ENCODE measurements at regions not wholly inside any gene's neighbourhood (a gene's known extent, or its start where the extent isn't known, plus 50 kb on each side); places are given as distances from the start of the nearest gene placed in this dataset.

DNA sequence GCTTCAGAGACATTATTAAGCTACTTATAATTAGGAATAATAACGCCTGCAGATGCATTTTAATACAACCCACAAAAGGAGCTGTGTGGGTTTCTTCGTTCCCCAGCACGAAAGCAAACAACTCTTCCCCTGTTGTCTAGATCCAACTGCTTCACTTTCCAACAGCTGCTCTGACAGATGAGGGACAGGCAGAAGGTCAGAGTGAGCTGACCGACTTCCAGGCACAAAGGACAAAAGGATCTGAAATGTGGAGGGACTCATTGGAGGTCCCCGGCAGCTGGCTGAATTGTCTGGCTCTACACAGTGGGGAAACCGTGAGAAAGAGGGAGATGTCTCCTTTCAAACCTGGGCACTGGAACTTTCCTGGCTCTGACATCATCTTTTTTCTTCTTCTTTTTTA is 79.1 kb upstream of the ALDH1B1 start:
- DNase-seq (ENCODE audit: low spot score) = no peak

DNA sequence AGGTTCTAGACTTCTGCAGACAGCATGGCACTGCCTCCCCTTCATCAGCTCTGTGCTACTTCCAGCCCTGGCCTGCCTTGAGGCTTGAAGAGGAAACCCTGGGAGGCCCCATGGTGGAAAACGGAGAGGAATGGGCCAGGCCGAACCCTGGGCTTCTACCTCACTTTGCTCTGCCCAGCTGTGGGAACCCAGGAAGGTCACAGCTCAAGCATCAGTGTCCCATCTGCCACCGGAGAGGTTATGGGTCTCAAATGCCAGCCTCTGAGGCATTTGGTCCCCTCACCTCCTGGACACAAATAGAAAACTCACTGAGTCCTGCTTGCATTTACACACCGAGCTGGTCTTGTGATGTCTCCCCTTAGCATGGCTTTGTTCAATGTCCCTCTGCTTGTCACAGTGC is 80.1 kb upstream of the ALDH1B1 start:
- no peak for DNase-seq (ENCODE audit: low spot score)

DNA sequence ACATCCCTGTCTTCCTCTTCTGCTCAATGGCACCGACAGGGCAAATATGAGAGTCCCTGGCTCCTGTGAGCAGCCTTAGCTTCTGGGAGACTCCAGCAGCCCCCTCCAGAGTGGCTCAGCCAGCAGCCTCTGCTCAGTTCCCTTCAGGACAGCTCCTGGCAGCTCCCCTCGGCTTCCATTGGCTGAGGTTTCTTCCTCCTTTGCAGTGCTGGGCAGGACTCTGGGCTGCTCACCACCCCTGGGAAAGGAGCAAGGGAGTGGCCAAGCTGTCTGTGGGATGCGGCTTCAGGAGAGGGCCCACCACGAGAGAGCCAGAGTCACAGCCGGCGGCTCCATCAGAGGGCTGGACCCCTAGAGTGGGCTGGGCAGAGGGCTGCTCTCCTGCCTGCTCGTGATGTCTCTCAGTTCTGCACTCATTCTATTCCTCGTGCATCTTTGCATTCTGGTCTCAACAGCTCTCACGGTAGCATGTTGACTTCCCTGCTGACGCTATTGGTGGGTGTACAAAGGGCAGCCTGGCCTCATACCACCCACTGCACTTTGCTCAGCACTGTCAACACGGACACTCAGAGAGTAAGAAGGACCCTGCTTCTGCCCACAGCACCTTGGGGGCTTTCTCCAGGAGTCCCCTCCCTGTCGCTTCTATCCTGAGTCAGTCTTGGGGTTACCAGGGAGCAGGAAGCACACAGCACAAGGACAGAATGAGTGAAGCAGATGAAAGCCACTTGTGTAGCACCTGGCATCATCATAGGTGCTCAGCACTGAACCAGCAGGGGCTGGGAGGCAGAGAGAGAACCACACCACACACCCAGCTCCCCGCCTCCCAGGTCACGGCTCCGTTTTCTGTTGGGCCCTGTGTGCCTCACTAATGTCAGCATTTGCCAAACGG is 80.9 kb upstream of the ALDH1B1 start:
- DNase-seq (ENCODE audit: low spot score) = no peak

DNA sequence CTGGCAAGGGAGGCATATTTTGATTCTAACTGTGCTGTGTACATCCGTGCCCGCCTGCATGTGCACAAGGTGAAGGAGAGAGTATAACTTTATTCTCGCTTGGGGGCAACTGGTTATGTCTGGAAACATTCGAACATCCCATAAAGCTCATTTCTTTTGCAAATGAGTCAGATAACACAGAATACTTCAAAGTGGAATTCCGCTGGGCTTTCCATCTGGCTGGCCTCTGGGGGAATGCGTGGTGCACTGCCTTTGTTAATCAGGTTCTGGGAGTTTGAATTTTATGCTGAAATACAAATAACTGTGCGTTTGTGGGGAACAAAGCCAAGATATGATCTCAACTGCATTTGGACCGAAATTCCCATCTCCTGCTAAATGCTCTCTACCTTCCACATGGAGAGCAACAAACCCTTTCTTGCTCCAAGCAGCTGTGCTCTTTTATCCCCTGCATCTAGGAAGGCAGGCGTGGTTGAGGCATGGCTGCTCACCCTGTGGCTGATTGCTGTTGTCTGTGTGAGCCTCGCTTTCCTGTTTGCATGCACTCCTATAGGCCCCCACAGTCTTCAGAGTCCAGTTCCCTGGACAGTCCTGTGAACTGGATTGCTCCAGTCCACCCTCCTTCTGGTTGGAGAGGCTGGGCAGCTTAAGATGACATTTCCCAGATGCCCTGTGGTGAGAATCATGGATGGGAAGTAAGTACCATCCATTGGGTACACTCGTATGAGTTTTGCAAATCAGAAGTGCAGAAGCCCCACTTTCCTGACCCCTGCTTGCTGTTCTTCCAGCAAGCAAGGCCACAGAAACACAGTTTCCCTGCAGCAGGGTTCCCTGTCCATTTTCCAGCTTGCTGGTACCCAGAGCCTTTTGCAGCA is 82.9 kb upstream of the ALDH1B1 start:
- DNase-seq (ENCODE audit: low spot score) = no peak

DNA sequence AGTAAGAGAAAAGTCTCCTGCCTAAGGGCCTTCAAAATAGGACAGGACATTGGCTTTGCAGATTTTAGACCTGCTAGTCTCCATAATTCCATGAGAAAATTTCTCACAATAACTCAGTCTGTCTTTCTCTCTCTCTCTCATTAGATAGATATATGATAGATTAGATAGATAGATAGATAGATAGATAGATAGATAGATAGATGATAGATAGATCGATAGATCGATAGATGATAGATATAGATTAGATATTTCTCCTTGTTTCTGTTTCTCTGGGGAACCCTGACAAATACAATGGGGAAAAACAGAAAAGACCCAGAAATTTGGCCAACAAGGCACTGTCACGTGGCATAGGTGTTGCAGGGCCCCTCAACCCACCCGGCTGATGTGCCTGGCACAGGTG is 84.4 kb upstream of the ALDH1B1 start:
- no peak for DNase-seq (ENCODE audit: low spot score)

DNA sequence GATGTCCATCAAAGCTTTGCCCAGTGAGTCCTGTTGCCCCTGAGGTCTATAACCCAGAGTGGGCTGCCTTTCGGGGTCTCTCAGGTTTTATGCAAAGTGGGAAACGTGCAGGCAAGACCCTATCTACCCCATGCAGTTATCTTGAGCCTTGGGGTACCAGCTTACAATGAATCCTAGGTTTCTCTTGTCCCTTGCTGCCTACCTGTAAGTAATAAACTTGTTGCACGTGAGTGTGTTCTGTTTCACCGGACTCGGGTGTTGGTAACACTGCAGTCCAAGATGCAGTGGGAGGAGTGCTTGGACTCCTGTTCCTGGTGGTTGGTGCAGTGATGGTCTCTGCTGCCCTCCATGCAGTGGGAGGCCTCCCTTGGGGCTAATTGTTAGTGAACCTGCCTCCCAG is 85.6 kb upstream of the ALDH1B1 start:
- no peak for DNase-seq (ENCODE audit: low spot score)

DNA sequence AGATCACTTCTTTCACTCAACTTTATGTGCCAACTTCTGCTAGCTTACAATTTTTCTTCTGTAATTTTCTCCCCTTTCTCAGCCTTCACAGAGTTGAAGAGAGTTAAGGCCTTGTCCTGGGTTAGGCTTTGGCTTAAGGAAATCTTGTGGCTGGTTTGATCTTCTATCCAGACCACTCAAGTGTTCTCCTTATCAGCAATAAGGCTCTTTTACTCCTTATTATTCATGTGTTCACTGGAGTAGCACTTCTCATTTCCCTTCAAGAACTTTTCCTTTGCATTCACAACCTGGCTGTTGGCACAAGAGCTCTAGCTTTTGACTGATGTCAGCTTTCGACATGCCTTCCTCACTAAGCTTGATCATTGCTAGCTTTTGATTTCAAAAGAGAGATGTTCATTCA is 86.9 kb upstream of the ALDH1B1 start:
- DNase-seq (ENCODE audit: low spot score) = no peak

DNA sequence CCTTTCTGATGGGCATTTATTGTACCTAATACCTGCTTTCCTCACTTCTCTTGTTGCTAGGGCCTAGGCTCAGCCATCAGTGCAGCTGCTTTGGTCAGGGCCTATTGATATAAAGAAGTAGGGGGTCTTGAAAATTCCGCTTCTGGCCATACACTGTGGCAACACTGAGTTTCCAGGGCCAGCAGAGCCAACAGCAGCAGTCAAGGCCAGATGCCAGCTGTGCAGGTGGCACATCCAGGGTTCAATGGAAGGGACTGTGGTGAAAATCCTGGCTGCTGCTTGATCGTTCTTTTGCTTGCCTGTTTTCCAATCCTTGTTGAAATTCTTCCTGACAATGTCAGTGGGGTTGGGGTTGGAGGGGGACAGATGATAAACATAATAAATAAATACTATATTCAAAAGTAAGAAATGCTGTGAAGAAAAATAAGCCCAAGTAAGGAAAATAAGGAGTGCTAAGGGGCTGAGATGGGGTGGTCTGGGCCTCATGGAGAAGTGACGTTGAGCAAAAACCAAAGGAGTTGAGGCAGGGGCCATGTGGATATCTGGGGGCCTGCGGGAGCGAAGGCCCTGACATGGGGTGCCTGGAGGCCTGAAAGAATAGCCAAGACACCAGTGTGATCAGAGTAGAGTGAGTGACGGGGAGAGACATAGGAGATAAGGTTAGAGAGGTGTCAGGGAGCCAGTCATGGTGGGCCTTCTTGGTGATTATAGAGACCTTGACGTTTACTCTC is 91.0 kb upstream of the ALDH1B1 start:
- DNase-seq (ENCODE audit: low spot score) = no peak

DNA sequence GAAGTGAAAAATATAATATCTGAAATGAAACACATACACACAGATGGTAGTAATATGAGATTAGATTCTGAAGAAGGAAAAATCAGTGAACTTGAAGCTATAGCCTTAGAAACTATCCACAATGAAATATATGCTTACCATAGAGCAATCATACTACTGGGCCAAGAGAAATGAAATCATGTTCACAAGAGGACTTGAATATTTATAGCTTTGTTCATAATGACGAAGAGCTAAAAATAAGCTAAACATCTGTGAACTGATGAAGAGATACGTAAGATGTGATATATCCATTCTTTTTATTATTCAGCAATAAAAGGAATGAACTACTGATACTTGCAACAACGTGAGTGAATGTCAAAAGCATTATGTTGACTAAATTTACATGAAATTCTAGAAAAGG is 92.6 kb upstream of the ALDH1B1 start:
- no peak for DNase-seq (ENCODE audit: low spot score)

DNA sequence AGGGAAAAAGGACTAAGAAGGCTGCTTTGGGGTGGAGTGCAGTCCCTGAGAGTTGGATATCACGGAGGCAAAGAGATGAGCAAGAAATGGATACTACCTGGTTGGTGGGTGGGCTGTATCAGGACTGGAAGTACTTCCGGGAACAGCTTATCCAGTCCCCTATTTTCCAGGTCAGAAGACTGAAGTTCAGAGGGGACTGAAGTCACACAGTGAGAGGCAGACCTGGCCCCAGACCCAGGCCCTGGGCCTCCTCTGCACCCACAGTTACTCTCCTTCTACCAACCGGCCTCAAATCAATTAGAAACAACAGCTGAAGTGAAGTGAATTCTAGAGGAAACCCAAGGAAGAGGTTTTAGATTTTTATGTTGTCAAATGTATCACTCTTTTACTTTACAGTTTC is 93.6 kb upstream of the ALDH1B1 start:
- DNase-seq (ENCODE audit: low spot score) = no peak

DNA sequence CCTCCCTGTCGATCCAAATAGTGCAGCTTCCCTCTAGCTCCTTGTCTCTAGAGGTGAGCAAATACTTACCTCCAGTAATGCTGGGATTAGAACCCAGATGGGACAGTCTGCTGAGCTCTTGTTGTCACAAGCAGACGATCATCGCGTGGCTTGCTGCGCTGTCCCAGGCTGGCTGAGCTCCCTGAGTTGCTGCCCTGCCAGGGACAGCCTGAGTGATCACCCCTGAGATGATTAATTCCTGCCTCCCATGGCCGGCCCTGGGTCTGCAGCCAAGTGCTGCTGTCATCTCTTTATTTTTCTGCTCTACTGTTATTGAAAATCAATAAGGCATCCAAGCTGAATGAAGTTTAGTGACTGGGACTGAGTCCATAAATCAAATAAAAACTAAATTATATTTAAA is 94.0 kb upstream of the ALDH1B1 start:
- DNase-seq (ENCODE audit: low spot score) = no peak

DNA sequence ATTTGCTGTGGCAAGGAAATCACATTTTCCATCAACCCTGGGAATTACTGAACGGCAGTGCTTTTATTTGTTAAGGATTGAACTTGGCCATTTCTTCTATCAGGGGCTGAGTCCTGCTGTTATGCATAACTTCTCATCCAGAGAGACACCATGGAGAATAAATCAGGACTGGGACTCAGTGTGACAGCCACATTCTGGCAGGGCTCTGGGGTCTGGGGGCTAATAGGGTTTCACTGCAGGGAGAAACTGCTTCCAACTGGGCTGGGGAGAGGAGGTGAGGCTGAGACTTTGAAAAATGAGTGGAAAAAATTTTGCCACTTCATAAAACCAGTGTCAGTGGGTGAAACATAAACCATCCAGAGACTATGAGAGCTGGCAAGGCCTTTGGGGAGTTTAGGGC is 95.7 kb upstream of the ALDH1B1 start:
- no peak for DNase-seq (ENCODE audit: low spot score)

DNA sequence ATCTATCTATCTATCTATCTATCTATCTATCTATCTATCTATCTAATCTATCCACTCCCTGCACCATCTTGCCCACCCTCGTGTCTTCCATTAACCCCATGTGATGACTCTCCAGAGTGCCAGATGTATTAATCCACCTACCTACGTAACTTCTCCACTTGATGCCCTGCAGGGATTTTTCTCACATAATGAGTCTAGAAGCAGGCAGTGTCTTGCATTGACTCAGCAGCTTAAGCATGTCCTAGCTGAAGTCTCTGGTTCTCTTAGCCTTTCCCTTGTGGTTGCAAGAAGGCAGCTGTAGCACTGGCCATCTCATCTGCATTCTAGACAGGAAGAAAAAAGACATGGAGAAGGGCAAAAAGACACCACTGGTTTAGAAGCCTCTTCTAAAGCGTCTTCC is 96.7 kb upstream of the ALDH1B1 start:
- no peak for DNase-seq (ENCODE audit: low spot score)

DNA sequence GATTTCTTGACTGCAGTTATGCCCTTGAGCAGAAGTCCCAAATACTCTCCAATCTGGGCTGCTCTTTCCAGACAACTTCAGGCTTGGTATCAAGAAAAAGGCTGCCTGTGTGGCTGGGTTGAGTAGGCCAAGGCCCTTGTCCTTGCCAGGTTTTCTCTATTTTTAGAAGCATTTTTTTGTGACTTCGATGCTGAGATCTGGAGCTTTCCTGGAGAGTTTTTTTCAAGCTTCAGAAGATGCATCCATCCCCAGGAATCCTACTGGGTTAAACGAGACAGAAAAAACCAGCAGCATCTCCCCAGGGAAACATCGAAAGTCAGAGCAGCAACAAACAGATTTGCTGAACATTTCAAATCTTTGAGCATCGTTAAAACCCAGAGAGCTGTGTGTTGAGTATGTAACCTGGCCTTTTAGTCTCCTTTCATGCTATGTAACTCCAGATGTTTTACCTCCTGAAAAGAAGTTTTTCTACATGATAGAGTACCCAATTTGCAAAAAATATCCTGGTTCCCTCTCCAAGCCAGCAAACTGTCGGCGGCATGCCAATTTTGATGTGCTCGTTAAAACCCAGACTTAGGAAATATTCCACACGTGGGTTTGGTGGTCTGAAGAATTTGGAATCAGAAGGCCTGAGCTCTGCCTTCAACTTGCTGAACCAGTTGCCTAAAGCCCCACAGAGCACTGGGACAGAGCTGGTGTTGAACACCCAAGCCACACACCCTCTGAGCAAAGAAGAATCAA is 98.1 kb upstream of the ALDH1B1 start:
- DNase-seq (ENCODE audit: low spot score) = peak; percentile 24

DNA sequence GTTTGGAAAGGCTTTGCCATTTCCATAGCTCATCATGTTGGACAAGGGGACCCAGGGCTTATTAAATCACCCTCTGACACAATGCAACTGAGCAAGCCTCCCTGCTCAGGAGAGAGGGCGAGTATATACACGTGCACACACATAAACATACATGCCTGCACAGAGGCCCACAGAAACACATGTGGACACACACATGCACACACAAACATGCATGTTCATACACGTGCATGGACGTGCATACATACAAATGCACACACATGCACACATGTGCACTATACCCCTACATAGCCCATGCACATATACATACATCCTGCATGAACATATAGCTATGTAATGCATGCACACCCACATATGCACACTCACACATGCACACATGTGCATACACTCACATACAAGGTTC is 99.5 kb upstream of the ALDH1B1 start:
- DNase-seq (ENCODE audit: low spot score) = peak; percentile 45

DNA sequence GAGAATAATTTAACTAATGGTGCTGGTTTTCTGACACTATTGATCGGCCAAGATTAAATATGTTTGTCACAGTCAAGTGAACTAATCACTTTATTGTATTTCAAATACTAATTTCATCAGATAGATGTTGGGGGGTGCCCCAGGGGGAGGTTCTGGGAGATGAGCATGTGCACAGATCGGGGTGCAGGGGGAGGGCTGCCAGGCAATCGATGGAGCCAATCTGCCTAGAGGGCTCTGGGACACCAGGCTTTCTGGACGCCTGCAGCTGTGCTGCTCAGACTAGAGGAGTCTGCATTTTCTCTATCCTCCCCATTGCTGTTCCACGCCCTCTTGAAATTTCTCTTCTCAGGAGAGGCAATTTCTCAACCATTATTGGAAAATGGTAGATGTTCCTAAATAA is 100.0 kb upstream of the ALDH1B1 start:
- DNase-seq (ENCODE audit: low spot score) = peak; percentile 22

DNA sequence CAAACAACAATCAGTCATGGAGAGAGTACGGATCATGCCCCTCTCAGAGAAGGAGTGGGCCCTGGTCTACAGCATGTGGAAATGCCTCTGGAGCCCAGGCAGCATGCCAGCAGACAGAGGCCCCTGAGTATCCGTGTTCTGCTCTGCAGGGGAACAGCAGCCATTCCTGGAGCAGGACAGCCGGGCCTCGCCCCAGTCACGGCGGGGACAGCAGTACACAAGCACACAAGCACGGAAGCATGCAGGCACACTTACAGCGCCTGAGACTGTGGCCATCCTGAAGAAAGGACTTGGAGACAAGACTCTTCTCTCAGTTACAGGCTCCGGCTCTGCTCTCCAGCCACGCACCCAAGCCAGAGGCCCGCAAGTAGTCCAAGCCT is 102.6 kb upstream of the ALDH1B1 start:
- DNase-seq (ENCODE audit: low spot score) = peak; percentile 62

DNA sequence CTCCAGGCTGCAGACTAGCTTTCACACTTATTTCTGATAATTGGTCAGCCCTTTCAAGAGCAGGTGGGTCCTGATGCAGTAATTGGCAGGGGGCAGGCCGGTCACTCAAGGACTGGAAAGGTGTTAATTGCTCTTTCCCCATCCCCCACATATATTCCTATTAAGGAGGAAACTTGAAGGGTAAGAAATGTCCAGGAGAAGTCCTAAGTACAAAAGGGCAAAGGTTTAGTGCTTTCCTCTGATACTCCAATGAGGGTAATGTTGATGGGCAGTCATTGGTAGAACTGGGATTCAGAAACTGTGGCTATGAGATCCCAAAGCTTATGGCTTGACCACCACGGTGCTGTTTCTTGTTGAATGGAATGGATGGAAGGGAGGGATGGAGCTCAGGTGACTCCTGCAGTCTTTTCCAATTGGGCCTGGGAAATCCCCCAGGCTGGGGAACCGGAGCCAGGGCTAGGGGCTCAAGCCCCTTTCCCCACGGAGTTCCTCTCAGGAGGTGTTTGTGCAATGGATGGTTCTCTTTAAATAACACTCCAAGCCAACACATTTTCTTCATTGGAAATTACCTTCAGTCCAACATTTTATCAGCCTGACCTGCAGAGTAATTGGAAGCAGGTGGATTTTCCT is 103.2 kb upstream of the ALDH1B1 start:
- peak; percentile 45 for DNase-seq (ENCODE audit: low spot score)

DNA sequence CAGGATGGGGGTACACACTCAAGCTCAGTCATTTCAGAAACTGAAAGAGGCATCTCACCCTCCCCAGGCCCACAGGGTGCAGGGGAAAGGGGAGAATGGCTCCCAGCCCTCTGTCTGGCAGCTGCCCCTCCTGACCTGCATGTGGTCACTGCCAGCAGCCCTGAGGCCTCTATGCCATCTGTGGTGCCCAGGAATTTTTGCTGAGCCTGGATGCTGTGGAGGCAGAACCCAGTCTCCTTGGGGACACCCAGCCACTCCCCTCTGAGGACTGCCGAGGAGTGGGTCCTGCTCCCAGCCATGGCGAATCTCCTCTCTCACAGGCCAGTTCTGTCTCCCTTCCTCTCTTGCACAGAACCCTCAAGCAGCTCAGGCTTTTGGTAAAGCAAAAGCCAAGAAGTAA is 104.0 kb upstream of the ALDH1B1 start:
- DNase-seq (ENCODE audit: low spot score) = peak; percentile 37

DNA sequence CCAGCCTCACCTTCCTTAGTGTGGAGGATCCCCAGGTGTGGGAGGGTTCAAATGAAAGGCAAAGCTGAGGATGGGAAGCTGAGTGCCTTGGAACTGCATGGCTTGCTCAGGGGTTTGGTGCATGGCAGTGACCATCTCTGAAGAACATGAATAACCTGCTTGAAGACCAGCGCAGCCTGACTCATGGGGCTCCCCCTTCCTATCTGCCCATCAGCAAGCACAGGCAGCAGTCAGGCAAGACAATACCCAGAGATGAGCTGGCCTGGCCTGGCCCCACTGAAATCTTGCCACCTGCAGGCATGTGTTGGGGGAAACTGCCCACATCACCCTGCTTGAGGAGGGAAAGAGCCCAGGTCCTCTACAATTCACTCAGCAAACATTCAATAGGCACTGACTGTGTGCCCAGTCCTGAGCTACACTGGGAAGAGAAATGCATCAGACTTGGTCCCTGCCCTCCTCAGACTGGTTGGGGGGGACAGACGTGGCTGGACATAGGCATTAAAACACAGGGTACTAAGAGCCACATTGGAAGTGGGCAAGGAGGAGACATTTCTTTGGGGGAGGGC is 105.0 kb upstream of the ALDH1B1 start:
- peak; percentile 62 for DNase-seq (ENCODE audit: low spot score)

Measured in mesenteric fat pad (tissue), 1 donor.